ENCODE measurements at regions not wholly inside any gene's neighbourhood (a gene's known extent, or its start where the extent isn't known, plus 50 kb on each side); places are given as distances from the start of the nearest gene placed in this dataset.

GRCh38 chr11:64466115-64466718, 89.5 kb upstream of the SLC22A11 start:
- no peak for ATAC-seq (ENCODE audit: low read depth)
- Histone ChIP-seq H3K36me3 (ENCODE audit: low read depth) (no peaks in the 10 kb centered on the region), H3K9me3 (ENCODE audit: severe bottlenecking) (peaks cover 2% of the 10 kb centered on the region), H3K4me3 (ENCODE audit: severe bottlenecking) (no peak overlapping the region), H3K27ac (ENCODE audit: poor library complexity, severe bottlenecking) (no peak overlapping the region), H3K27me3 (ENCODE audit: insufficient read depth, poor library complexity, severe bottlenecking) (peaks cover 3% of the 10 kb centered on the region), H3K4me1 (ENCODE audit: insufficient read depth, poor library complexity, severe bottlenecking) (no peaks in the 10 kb centered on the region)
- no peak for DNase-seq (ENCODE audit: low spot score)
- TF ChIP-seq CTCF (IDR thresholded peaks at IDR 0.05; ENCODE audit: poor library complexity, severe bottlenecking): no peak

GRCh38 chr11:64469288-64469687, 86.5 kb upstream of the SLC22A11 start:
- no peaks in the 10 kb centered on the region for H3K36me3 ChIP-seq (ENCODE audit: low read depth)
- no peak for TF ChIP-seq CTCF (IDR thresholded peaks at IDR 0.05; ENCODE audit: poor library complexity, severe bottlenecking)
- peaks cover 2% of the 10 kb centered on the region for H3K9me3 ChIP-seq (ENCODE audit: severe bottlenecking)
- no peak for DNase-seq (ENCODE audit: low spot score)
- H3K4me3 ChIP-seq (ENCODE audit: severe bottlenecking): no peak overlapping the region
- ATAC-seq (ENCODE audit: low read depth): no peak
- H3K27ac ChIP-seq (ENCODE audit: poor library complexity, severe bottlenecking): no peak overlapping the region
- no peaks in the 10 kb centered on the region for H3K4me1 ChIP-seq (ENCODE audit: insufficient read depth, poor library complexity, severe bottlenecking)
- H3K27me3 ChIP-seq (ENCODE audit: insufficient read depth, poor library complexity, severe bottlenecking): peaks cover 3% of the 10 kb centered on the region

GRCh38 chr11:64472593-64473455, 82.9 kb upstream of the SLC22A11 start:
- Histone ChIP-seq H3K4me3 (ENCODE audit: severe bottlenecking) (no peak overlapping the region), H3K27me3 (ENCODE audit: insufficient read depth, poor library complexity, severe bottlenecking) (peaks cover 3% of the 10 kb centered on the region), H3K4me1 (ENCODE audit: insufficient read depth, poor library complexity, severe bottlenecking) (no peaks in the 10 kb centered on the region), H3K27ac (ENCODE audit: poor library complexity, severe bottlenecking) (no peak overlapping the region), H3K9me3 (ENCODE audit: severe bottlenecking) (peaks cover 2% of the 10 kb centered on the region), H3K36me3 (ENCODE audit: low read depth) (no peaks in the 10 kb centered on the region)
- ATAC-seq (ENCODE audit: low read depth) (no peak), DNase-seq (ENCODE audit: low spot score) (no peak)
- no peak for TF ChIP-seq CTCF (IDR thresholded peaks at IDR 0.05; ENCODE audit: poor library complexity, severe bottlenecking)

GRCh38 chr11:64474680-64475079, 81.1 kb upstream of the SLC22A11 start:
- no peak overlapping the region for H3K4me3 ChIP-seq (ENCODE audit: severe bottlenecking)
- H3K4me1 ChIP-seq (ENCODE audit: insufficient read depth, poor library complexity, severe bottlenecking): no peaks in the 10 kb centered on the region
- H3K36me3 ChIP-seq (ENCODE audit: low read depth): no peaks in the 10 kb centered on the region
- no peak overlapping the region for H3K27ac ChIP-seq (ENCODE audit: poor library complexity, severe bottlenecking)
- ATAC-seq (ENCODE audit: low read depth) (no peak), DNase-seq (ENCODE audit: low spot score) (no peak)
- no peak for TF ChIP-seq CTCF (IDR thresholded peaks at IDR 0.05; ENCODE audit: poor library complexity, severe bottlenecking)
- H3K27me3 ChIP-seq (ENCODE audit: insufficient read depth, poor library complexity, severe bottlenecking): peaks cover 3% of the 10 kb centered on the region
- H3K9me3 ChIP-seq (ENCODE audit: severe bottlenecking): peaks cover 2% of the 10 kb centered on the region

- H3K27me3 ChIP-seq (ENCODE audit: insufficient read depth, poor library complexity, severe bottlenecking): peaks cover 3% of the 10 kb centered on the region
- H3K4me3 ChIP-seq (ENCODE audit: severe bottlenecking): no peak overlapping the region
- ATAC-seq (ENCODE audit: low read depth): no peak
These were observed 80.6 kb upstream of the SLC22A11 start for GRCh38 chr11:64475145-64475544.

More at GRCh38 chr11:64475145-64475544, 80.6 kb upstream of the SLC22A11 start:
- no peak for TF ChIP-seq CTCF (IDR thresholded peaks at IDR 0.05; ENCODE audit: poor library complexity, severe bottlenecking)
- H3K27ac ChIP-seq (ENCODE audit: poor library complexity, severe bottlenecking): no peak overlapping the region
- H3K9me3 ChIP-seq (ENCODE audit: severe bottlenecking): peaks cover 2% of the 10 kb centered on the region
- DNase-seq (ENCODE audit: low spot score): no peak
- H3K4me1 ChIP-seq (ENCODE audit: insufficient read depth, poor library complexity, severe bottlenecking): no peaks in the 10 kb centered on the region
- no peaks in the 10 kb centered on the region for H3K36me3 ChIP-seq (ENCODE audit: low read depth)

Measured in RWPE2 (cell line).